ENCODE measurements at regions not wholly inside any gene's neighbourhood (a gene's known extent, or its start where the extent isn't known, plus 50 kb on each side); places are given as distances from the start of the nearest gene placed in this dataset.

DNA sequence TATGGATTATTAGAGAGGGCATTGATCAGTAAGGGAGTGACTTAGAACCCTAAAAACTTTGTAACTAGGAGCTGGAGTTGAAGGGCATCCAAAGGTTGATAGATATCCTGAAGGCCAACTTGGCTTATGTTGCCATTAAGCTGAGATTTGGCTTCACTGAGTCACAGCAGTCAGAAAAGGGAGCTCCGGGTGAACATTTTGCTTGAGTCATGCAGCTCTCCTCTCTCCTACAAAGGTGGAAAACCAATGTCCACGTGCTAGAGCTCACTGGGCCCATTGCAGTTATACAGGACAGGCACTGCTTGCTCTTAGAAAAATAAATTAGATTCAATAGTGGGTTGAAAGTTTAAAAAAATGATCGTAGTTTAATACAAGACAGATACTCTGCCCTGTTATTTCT, 87.3 kb upstream of the LRIG3 start:
- no peaks in the 10 kb centered on the region for H3K36me3 ChIP-seq (ENCODE audit: low read depth)
- intact Hi-C loops (cut with DNase I, micrococcal nuclease), result no loop called here
- TF ChIP-seq CTCF (IDR thresholded peaks at IDR 0.05), result no peak
- H3K9me3 ChIP-seq, result no peaks in the 10 kb centered on the region
- H3K4me3 ChIP-seq, result no peak overlapping the region
- H3K4me1 ChIP-seq (ENCODE audit: low read depth), result no peaks in the 10 kb centered on the region
- ATAC-seq, result no peak
- no peak for DNase-seq

GRCh38 chr12:59005193-59005955, 85.1 kb upstream of the LRIG3 start:
- no peak for TF ChIP-seq CTCF (IDR thresholded peaks at IDR 0.05)
- Histone ChIP-seq H3K36me3 (ENCODE audit: low read depth) (no peaks in the 10 kb centered on the region), H3K4me3 (no peak overlapping the region), H3K9me3 (no peaks in the 10 kb centered on the region), H3K4me1 (ENCODE audit: low read depth) (no peaks in the 10 kb centered on the region)
- ATAC-seq (no peak), DNase-seq (no peak)
- intact Hi-C loops (cut with DNase I, micrococcal nuclease), result no loop called here

DNA sequence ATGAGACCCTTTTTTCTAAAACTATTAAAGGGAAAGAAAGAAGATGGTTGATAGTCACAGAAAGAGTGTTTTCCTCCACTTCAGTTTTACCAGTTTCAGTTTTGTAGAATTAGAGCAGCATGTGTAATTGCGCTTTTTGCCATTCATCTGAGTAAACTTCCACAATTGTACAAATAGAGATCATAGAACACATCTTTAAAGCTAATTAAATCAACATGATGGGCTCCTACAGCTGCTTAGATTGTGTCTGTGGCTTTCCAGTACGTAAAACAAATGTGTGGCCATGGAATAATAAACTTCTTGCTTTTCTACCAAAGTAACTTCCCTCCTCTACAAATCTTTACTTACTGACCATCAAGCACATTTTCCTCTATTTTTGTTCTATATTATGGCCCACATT, 84.2 kb upstream of the LRIG3 start:
- H3K4me1 ChIP-seq (ENCODE audit: low read depth), result no peaks in the 10 kb centered on the region
- TF ChIP-seq CTCF (IDR thresholded peaks at IDR 0.05), result no peak
- H3K36me3 ChIP-seq (ENCODE audit: low read depth), result no peaks in the 10 kb centered on the region
- H3K9me3 ChIP-seq, result no peaks in the 10 kb centered on the region
- DNase-seq (no peak), ATAC-seq (no peak)
- H3K4me3 ChIP-seq, result no peak overlapping the region
- intact Hi-C loops (cut with DNase I, micrococcal nuclease), result no loop called here

- TF ChIP-seq CTCF (IDR thresholded peaks at IDR 0.05), result no peak
- ATAC-seq (no peak), DNase-seq (no peak)
- intact Hi-C loops (cut with DNase I, micrococcal nuclease), result no loop called here
- no peaks in the 10 kb centered on the region for H3K4me1 ChIP-seq (ENCODE audit: low read depth)
- H3K9me3 ChIP-seq, result no peaks in the 10 kb centered on the region
- H3K36me3 ChIP-seq (ENCODE audit: low read depth), result no peaks in the 10 kb centered on the region
- H3K4me3 ChIP-seq, result no peak overlapping the region
These were observed 75.5 kb upstream of the LRIG3 start for GRCh38 chr12:58995666-58996363.

DNA sequence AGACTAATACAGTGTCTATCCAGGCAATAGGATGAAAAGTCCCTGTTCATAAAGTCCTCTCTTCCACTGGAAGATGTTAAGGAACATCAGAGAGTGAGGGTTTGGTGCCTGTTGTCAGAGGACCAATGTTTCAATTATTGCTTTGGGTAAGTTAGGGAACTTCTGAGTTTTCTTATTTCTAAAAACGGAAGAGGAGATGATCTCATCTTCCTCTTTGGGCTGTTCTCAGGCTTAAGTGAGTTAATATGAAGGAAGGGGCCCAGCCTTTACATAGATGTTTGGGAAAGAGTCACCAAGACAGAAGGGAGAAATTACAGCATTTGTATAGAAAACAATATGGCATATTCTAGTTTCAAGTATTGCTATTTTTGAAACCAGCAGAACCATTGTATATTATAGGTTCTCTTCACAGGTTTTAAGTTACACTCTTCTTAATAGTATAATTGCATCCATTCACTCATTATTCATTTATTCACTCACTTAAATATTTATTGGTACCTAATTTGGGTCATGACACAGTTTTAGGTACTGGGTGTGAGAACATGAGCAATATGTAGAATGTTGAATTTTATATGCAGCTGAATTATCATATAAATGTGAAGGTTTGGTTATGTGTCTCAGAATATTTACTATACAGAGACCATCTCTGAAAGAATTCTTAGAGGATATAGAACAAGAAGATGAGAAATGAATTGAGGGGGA, 68.5 kb upstream of the LRIG3 start:
- intact Hi-C loops (cut with DNase I, micrococcal nuclease), result no loop called here
- TF ChIP-seq CTCF (IDR thresholded peaks at IDR 0.05), result no peak
- Histone ChIP-seq H3K4me1 (ENCODE audit: low read depth) (no peaks in the 10 kb centered on the region), H3K36me3 (ENCODE audit: low read depth) (no peaks in the 10 kb centered on the region), H3K4me3 (no peak overlapping the region), H3K9me3 (peaks cover 4% of the 10 kb centered on the region)
- DNase-seq, result no peak
- ATAC-seq, result no peak
